ENCODE measurements at regions not wholly inside any gene's neighbourhood (a gene's known extent, or its start where the extent isn't known, plus 50 kb on each side); places are given as distances from the start of the nearest gene placed in this dataset.

GRCh38 chr6:79425589-79426311 lies 111.5 kb downstream of the LCA5 start:
- no peak for TF ChIP-seq CTCF (IDR thresholded peaks at IDR 0.05)
- TF ChIP-seq EP300 (IDR thresholded peaks at IDR 0.05) = no peak
- TF ChIP-seq POLR2A (IDR thresholded peaks at IDR 0.05) = no peak

All from suprapubic skin (tissue), 3 donors.